ENCODE measurements at regions not wholly inside any gene's neighbourhood (a gene's known extent, or its start where the extent isn't known, plus 50 kb on each side); places are given as distances from the start of the nearest gene placed in this dataset.

- Histone ChIP-seq H3K4me1 (ENCODE audit: insufficient read depth, low read length) (no peaks in the 10 kb centered on the region), H4K8ac (replicated peaks; ENCODE audit: insufficient read length, low read depth, low read length) (no peak overlapping the region), H3K14ac (ENCODE audit: insufficient read depth, low read length) (no peak overlapping the region), H3K9ac (ENCODE audit: extremely low read depth, insufficient read length, low read length) (no peak overlapping the region), H3T11ph (ENCODE audit: low read length) (no peak overlapping the region), H3K79me2 (ENCODE audit: insufficient read depth, low read length) (no peaks in the 10 kb centered on the region), H4K91ac (ENCODE audit: insufficient read length, low read depth, low read length) (no peak overlapping the region), H3K4ac (ENCODE audit: low read depth, low read length) (no peak overlapping the region), H3K79me1 (ENCODE audit: insufficient read depth, low read depth, low read length, poor library complexity, severe bottlenecking) (no peaks in the 10 kb centered on the region), H2BK12ac (ENCODE audit: insufficient read length, low read depth, low read length) (no peak overlapping the region), H2BK120ac (ENCODE audit: low read depth, low read length, poor library complexity, severe bottlenecking) (no peak overlapping the region), H2BK20ac (ENCODE audit: low read depth, low read length, poor library complexity, severe bottlenecking) (no peak overlapping the region), H2AFZ (ENCODE audit: low read length) (no peak overlapping the region), H3K23ac (ENCODE audit: insufficient read length, low read depth, low read length) (no peak overlapping the region), H3K18ac (ENCODE audit: insufficient read length, low read depth, low read length) (no peak overlapping the region), H2AK5ac (ENCODE audit: insufficient read length, low read length) (no peak overlapping the region), H3K27ac (ENCODE audit: insufficient read length, low read depth, low read length) (no peak overlapping the region), H3K9me3 (ENCODE audit: control insufficient read depth, low read depth, low read length) (no peaks in the 10 kb centered on the region), H4K5ac (ENCODE audit: insufficient read length, low read depth, low read length) (no peak overlapping the region), H3K56ac (ENCODE audit: insufficient read length, low read depth, low read length) (no peak overlapping the region), H2BK15ac (ENCODE audit: low read depth, low read length) (no peak overlapping the region), H3K4me2 (ENCODE audit: insufficient read depth, insufficient read length, low read length) (no peak overlapping the region), H3K27me3 (ENCODE audit: insufficient read depth, low read length) (no peaks in the 10 kb centered on the region), H4K20me1 (ENCODE audit: control insufficient read depth, insufficient read depth, insufficient read length) (no peaks in the 10 kb centered on the region), H3K23me2 (ENCODE audit: insufficient read length, low read depth, low read length, poor library complexity, severe bottlenecking) (no peaks in the 10 kb centered on the region), H2BK5ac (ENCODE audit: insufficient read length, low read length) (no peak overlapping the region)
- no peak overlapping the region for H3K27ac Mint-ChIP-seq
- no peaks in the 10 kb centered on the region for H3K4me1 Mint-ChIP-seq
- no peaks in the 10 kb centered on the region; the same call in none of the 2 replicates for H3K27me3 Mint-ChIP-seq (ENCODE audit: low read depth)
- TF ChIP-seq CTCF (conservative IDR thresholded peaks at IDR 0.05), result no peak
- no peaks in the 10 kb centered on the region for H3K36me3 Mint-ChIP-seq (ENCODE audit: insufficient read depth in 1 of 3, low read depth in 3 of 3)
- WGBS (ENCODE audit: extremely low coverage, insufficient read length, low lambda C conversion rate), result no CpG with 5 or more reads among the region's 5 CpGs
- no peak overlapping the region for H3K4me3 Mint-ChIP-seq
- no peaks in the 10 kb centered on the region for H3K9me3 Mint-ChIP-seq
- DNase-seq, result no peak
Measured at GRCh38 chr16:80447241-80447640, 93.6 kb upstream of the DYNLRB2 start.

Measured in H9 (cell line).